ENCODE measurements at regions not wholly inside any gene's neighbourhood (a gene's known extent, or its start where the extent isn't known, plus 50 kb on each side); places are given as distances from the start of the nearest gene placed in this dataset.

DNA sequence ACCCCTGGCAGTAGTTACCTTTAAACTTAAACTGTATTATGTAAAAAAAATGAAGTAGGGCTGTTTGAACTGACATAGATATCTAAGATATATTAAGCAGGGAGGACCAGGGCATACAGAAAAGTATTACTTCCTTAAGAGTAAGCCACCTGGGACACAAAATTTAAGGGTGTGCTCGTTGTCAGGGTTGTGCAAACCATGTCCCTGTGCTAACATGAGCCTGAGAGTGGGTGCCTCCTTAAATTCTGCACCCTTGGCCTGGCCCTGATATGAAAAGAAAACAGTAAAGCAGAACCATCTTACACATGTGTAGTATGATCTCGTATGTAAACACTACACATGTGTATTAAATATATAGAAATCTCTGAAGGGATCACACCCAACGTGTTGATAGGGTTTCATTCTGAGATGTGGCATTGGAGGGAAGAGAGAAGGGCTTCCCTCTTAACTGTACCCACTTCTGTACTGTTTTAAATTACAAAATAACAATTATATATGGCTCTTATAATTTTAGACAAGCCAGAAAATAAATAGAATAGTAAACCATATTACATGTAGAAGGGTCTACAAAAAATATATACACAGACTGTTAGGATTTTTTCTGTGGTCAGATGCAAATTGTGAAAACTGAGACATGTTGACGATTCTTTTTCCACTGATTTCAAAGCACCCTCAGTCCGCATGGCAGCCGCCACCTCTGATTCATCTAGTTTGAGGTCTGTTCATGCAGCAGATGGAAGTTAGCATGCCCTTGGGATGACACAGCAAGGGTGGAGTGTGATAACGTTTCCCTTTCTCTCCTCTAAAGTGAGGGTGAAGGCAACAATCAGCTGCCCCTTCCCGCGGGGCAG, 400.8 kb upstream of the PROK2 start:
- TF ChIP-seq CTCF (IDR thresholded peaks at IDR 0.05; ENCODE audit: insufficient read depth, low read depth, low read length, missing control alignments), result no peak
- peak; percentile 53 for DNase-seq (ENCODE audit: low read depth)
- H3K4me3 ChIP-seq (ENCODE audit: low read depth, low read length), result no peak overlapping the region

DNA sequence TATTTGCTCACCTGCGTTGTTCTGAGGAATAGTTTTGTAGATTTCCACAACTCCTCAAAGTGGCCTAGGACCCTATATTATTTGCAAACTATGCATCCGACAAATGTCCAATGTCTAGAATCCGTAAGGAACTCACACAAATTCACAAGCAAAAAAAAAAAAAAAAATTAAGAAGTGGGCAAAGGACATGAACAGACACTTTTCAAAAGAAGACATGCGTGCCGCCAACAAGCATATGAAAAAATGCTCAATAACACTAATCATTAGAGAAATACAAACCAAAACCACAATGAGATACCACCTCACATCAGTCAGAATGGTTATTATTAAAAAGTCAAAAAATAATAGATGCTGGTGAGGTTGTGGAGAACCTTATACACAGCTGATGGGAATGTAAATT, 398.5 kb upstream of the PROK2 start:
- no peak for DNase-seq (ENCODE audit: low read depth)
- no peak overlapping the region for H3K4me3 ChIP-seq (ENCODE audit: low read depth, low read length)
- TF ChIP-seq CTCF (IDR thresholded peaks at IDR 0.05; ENCODE audit: insufficient read depth, low read depth, low read length, missing control alignments), result no peak

DNA sequence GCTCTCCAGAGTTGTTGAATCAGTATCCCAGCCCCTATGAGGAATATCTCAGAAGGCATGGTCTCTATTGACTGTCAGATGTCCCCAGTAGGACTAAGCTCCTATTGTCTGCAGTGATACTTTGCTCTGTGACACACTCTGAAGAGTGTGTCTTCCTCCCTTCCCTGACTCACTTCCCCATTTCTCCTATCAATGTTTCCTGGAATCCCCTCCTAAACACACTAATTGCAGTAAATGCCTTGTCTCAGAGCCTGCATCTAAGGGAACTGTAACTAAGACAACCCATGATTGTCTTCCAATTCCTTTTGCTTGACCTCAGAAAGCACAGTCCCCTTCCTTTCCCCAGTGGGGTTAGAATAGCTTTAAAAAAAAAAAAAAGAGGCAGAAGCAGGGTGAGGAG, 397.3 kb upstream of the PROK2 start:
- no peak for TF ChIP-seq CTCF (IDR thresholded peaks at IDR 0.05; ENCODE audit: insufficient read depth, low read depth, low read length, missing control alignments)
- H3K4me3 ChIP-seq (ENCODE audit: low read depth, low read length), result no peak overlapping the region
- no peak for DNase-seq (ENCODE audit: low read depth)

DNA sequence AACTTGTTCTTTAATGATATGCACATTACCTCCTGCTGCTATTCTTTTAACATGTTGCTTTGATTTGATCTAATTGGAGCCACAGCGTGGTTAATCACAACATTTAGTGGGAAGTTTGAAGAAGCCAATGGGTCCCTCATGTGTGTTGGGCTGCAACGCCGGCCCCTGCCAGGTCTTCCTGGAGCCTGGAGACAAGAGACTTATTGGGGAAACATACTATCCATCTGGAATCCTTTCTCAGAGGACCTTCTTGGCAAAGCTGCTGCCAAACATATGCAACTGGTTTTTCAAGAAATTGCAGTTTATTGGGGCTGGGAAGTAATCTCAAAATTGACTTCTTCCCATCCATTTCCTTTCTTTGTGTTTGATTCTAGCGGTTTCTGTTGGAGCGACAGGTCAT, 396.3 kb upstream of the PROK2 start:
- no peak overlapping the region for H3K4me3 ChIP-seq (ENCODE audit: low read depth, low read length)
- DNase-seq (ENCODE audit: low read depth), result no peak
- TF ChIP-seq CTCF (IDR thresholded peaks at IDR 0.05; ENCODE audit: insufficient read depth, low read depth, low read length, missing control alignments), result no peak

DNA sequence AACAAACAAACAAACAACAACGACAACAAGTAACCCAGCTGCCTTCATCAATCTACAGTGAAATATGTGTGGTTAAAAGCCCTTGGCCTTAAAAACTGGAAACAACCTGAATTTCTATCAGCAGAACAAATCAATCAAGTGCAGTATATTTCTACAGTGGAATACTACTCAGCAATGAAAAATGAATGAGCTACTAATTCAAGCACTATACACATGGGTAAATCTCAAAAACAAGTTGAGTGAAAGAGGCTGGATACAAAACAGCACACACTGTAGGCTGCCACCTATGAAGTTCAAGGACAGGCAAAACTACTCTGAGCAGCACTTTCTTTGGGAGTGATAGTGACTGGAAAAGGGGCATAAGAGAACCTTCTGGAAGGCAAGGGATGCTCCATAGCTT, 395.5 kb upstream of the PROK2 start:
- DNase-seq (ENCODE audit: low read depth), result no peak
- no peak overlapping the region for H3K4me3 ChIP-seq (ENCODE audit: low read depth, low read length)
- no peak for TF ChIP-seq CTCF (IDR thresholded peaks at IDR 0.05; ENCODE audit: insufficient read depth, low read depth, low read length, missing control alignments)

GRCh38 chr3:72179107-72179464, 394.1 kb upstream of the PROK2 start:
- no peak overlapping the region for H3K4me3 ChIP-seq (ENCODE audit: low read depth, low read length)
- no peak for TF ChIP-seq CTCF (IDR thresholded peaks at IDR 0.05; ENCODE audit: insufficient read depth, low read depth, low read length, missing control alignments)
- DNase-seq (ENCODE audit: low read depth), result no peak

All from GM12865 (cell line).